Heart left ventricle (tissue), 16 donors: ENCODE measurements at regions not wholly inside any gene's neighbourhood (a gene's known extent, or its start where the extent isn't known, plus 50 kb on each side); places are given as distances from the start of the nearest gene placed in this dataset.

Experiments used
- ATAC-seq, 4 donors: fragments of 200-7000 bp; cut with Tn5 transposase; one replicate each; pipeline ENCODE4 v1.9.1; 2020 to 2022; ENCODE audit warnings: moderate library complexity in 4 of 4, mild to moderate bottlenecking in 3 of 4, moderate number of reproducible peaks in 1 of 4
- DNase-seq, 5 donors: peaks; one replicate each; pipeline ENCODE4 v3.0.0-alpha.2; 2020
- H3K27ac ChIP-seq, 12 donors: fragments of 200-600 bp; sonication (generic) in 4 of 12; one replicate each; pipeline versions ENCODE4 v1.5.0 to v1.8.0; 2016 to 2022; ENCODE audit warnings: mild to moderate bottlenecking in 2 of 12
- H3K27me3 ChIP-seq, 9 donors: fragments of 200-600 bp; sonication (generic) in 2 of 9; one replicate each; pipeline versions ENCODE4 v1.5.1 to v1.8.0; 2016 to 2022; ENCODE audit warnings: mild to moderate bottlenecking in 3 of 9
- H3K36me3 ChIP-seq, 9 donors: fragments of 200-600 bp; sonication (generic) in 2 of 9; one replicate each; pipeline versions ENCODE4 v1.5.0 to v1.8.0; 2018 to 2022; ENCODE audit warnings: mild to moderate bottlenecking in 2 of 9
- H3K4me1 ChIP-seq, 12 donors: fragments of 200-600 bp; sonication (generic) in 4 of 12; one replicate each; pipeline versions ENCODE4 v1.5.0 to v1.8.0; 2016 to 2022; ENCODE audit warnings: mild to moderate bottlenecking in 3 of 12
- H3K4me3 ChIP-seq, 12 donors: fragments of 200-600 bp; sonication (generic) in 4 of 12; one replicate each; pipeline versions ENCODE4 v1.5.0 to v1.8.0; 2017 to 2022; ENCODE audit warnings: mild to moderate bottlenecking in 9 of 12, moderate library complexity in 4 of 12
- H3K9me3 ChIP-seq, 12 donors: fragments of 200-600 bp; sonication (generic) in 4 of 12; one replicate each; pipeline versions ENCODE4 v1.5.0 to v1.8.0; 2016 to 2022; ENCODE audit warnings: mild to moderate bottlenecking in 1 of 12
- CTCF ChIP-seq, 12 donors: fragments of 200-600 bp; sonication (generic) in 4 of 12; IDR thresholded peaks; one replicate each; pipeline versions ENCODE4 v1.5.0 to v1.8.0; 2018 to 2022; ENCODE audit warnings: antibody characterized with exemption in 12 of 12, mild to moderate bottlenecking in 5 of 12
- POLR2A ChIP-seq, 2 donors: fragments of 450-650 bp; IDR thresholded peaks; one replicate each; pipeline ENCODE4 v1.6.1; 2017; ENCODE audit warnings: antibody characterized with exemption in 2 of 2, mild to moderate bottlenecking in 2 of 2, moderate library complexity in 2 of 2
- WGBS, 4 donors: extraction: QIAGEN DNeasy Blood & Tissue Kit in 2 of 4; methylation state at CpG; one replicate each; pipeline versions ENCODE4 v1.1.5 to v1.1.7; 2013 to 2018; 5-methylcytosine and 5-hydroxymethylcytosine counted together
- intact Hi-C, 10 donors: fragments of 100-400 bp; cut with DNase I; formaldehyde crosslinking; loops; one replicate each; pipeline versions ENCODE4 v1.11.1 to v1.14.2; 2022
- donor health status: ischemic (EF 13 %, LVEDD 7.1; RV severe dilation, severe dysfunction).
- donor health status: healthy with polysubstance abuse.
- donor health status: DM: no; HTN: yes; CAD: no.
- donor health status: DM: no; HTN: no; CAD: no.
- donor health status: ischemic (EF 25% LVEDD 6.9; RV normal size, moderate dysfunction).
- donor health status: ischemic (EF 25% LVEDD 5.7; RV mildly dilated, moderate dysfunction).
- donor health status: healthy.
- donor health status: DM: yes; HTN: yes; CAD: no.
- donor health status: ischemic (EF 35%, LVEDD 5.7; RV mildly dilated, moderate dysfunction).
- donor health status: nonischemic (EF 11% LVEDD 7.7; RV severe dilation, severe dysfunction).
- donor health status: DM: yes; HTN: yes; CAD: no.
- donor health status: PGD.
- donor health status: ischemic (EF 29% LVEDD 5.4; RV normal size, mild dysfunction).
- donor health status: nonischemic (EF 23%, LVEDD 6.1; RV moderate dilation, normal function).

DNA sequence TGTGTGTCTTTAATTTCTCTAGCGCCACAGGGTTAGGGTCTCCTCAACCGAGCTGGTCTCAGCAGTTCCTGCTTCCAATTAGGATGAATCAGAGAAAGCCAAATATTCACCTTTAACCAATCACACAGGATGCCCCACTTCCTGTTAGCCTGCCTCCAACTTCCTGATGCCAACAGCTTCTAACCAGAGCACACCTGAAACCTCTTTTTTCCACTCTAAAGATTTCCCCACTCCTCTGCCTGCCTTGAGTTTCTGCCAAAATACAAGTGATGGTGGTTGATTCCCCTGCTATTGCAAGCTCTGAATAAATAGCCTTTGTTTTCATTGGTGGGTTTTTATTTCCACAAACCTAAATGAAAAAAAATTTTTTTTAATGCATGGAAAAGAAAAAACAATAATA lies 144.7 kb upstream of the UST start:
- intact Hi-C loops, result no loop called here
- Histone ChIP-seq H3K4me3 (no peak overlapping the region), H3K36me3 (no peaks in the 10 kb centered on the region), H3K27ac (no peak overlapping the region), H3K9me3 (no peaks in the 10 kb centered on the region), H3K4me1 (peaks cover 0 to 13% (median 0%) of the 10 kb centered on the region in 12 donors), H3K27me3 (no peaks in the 10 kb centered on the region)
- WGBS, 4 donors, result 74 to 87% (median 78%) methylated on average over 2 of the region's 2 CpGs
- DNase-seq (no peak), ATAC-seq (no peak)
- no peak for TF ChIP-seq POLR2A (IDR thresholded peaks at IDR 0.05)
- TF ChIP-seq CTCF (IDR thresholded peaks at IDR 0.05), result no peak

GRCh38 chr6:148608199-148608951 lies 138.5 kb upstream of the UST start:
- Histone ChIP-seq H3K4me3 (no peak overlapping the region), H3K36me3 (no peaks in the 10 kb centered on the region), H3K27me3 (no peaks in the 10 kb centered on the region), H3K9me3 (no peaks in the 10 kb centered on the region), H3K4me1 (peaks cover 0 to 16% (median 4%) of the 10 kb centered on the region in 12 donors), H3K27ac (no peak overlapping the region)
- DNase-seq (no peak), ATAC-seq (no peak)
- 82 to 84% (median 83%) methylated on average over 10 of the region's 10 CpGs for WGBS, 4 donors
- intact Hi-C loops, result no loop called here
- TF ChIP-seq POLR2A (IDR thresholded peaks at IDR 0.05), result no peak
- peak in 8 of 12 donors; percentile 14 to 46 (median 32) for TF ChIP-seq CTCF (IDR thresholded peaks at IDR 0.05)

DNA sequence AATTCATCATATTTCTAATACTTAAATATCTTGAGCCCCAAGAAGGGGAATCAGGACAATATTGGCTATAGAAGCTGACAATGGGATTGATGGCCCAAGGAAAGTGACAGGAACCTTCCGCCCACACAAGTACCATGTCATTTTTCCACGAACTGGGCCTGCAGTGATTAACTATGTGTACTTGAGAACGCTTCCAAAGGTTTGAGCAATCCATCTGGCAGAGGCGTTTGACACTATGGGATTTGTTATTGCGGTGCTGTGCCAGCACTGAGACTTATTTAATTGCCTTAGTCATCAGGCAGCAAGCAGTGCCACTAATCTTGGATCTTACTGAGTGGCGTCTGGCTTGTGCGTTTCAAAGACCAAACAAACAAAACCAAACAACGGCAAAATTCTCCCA lies 135.6 kb upstream of the UST start:
- H3K4me1 ChIP-seq, result peaks cover 0 to 18% (median 4%) of the 10 kb centered on the region in 12 donors
- H3K27ac ChIP-seq, result peak overlapping the region in 10 of 12 donors; percentile 31 to 79 (median 62)
- no peaks in the 10 kb centered on the region for H3K36me3 ChIP-seq
- no peaks in the 10 kb centered on the region for H3K9me3 ChIP-seq
- H3K4me3 ChIP-seq, result no peak overlapping the region
- peak; percentile 91 to 99 (median 96) for ATAC-seq
- H3K27me3 ChIP-seq, result no peaks in the 10 kb centered on the region
- TF ChIP-seq POLR2A (IDR thresholded peaks at IDR 0.05), result no peak
- no peak for TF ChIP-seq CTCF (IDR thresholded peaks at IDR 0.05)
- DNase-seq, result peak in 4 of 5 donors; percentile 54 to 81 (median 68)
- intact Hi-C loops, result no loop called here
- 50 to 60% (median 55%) methylated on average over 8 of the region's 8 CpGs for WGBS, 4 donors

DNA sequence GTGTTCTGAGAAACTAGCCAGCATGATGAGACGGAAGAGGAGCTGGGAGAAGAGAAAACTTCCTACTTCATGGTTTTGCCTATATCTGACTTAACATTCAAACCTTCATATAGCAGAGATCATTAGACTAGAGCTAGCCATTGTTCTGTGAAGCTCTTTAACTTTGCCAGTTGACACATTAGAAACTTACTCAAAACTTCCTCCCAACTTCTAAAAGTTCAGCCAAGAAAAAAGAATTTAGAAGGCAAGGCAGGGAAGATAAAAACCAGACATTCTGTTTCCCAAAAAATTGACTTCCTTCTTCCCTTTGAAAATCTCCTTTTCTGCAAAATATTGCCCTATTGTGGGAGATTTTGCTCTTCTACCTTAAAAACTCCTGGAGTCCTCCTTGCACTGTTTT lies 134.8 kb upstream of the UST start:
- Histone ChIP-seq H3K27me3 (no peaks in the 10 kb centered on the region), H3K4me1 (peaks cover 0 to 18% (median 4%) of the 10 kb centered on the region in 12 donors), H3K4me3 (no peak overlapping the region), H3K27ac (peak overlapping the region in 9 of 12 donors; percentile 40 to 79 (median 67)), H3K36me3 (no peaks in the 10 kb centered on the region), H3K9me3 (no peaks in the 10 kb centered on the region)
- ATAC-seq, result peak in 1 of 4 donors; percentile 16
- TF ChIP-seq CTCF (IDR thresholded peaks at IDR 0.05) (no peak), POLR2A (IDR thresholded peaks at IDR 0.05) (no peak)
- DNase-seq, result no peak
- intact Hi-C loops, result no loop called here
- WGBS, 4 donors, result 75 to 82% (median 79%) methylated on average over 1 of the region's 1 CpG
